H1 (cell line): ENCODE measurements at regions not wholly inside any gene's neighbourhood (a gene's known extent, or its start where the extent isn't known, plus 50 kb on each side); places are given as distances from the start of the nearest gene placed in this dataset.

Experiments
- CTCF ChIA-PET: fragments of 300-600 bp; sonication (Branson Sonifier 250); formaldehyde crosslinking; loops from one replicate; lab custom pipeline; 2021; ENCODE audit not compliant: partially characterized antibody; lab: Charles Lee
- POLR2A ChIA-PET: fragments of 300-600 bp; sonication (Branson Sonifier 250); formaldehyde crosslinking; loops from one replicate; lab custom pipeline; 2021; ENCODE audit warnings: inconsistent platforms; ENCODE audit not compliant: partially characterized antibody; lab: Charles Lee
- DNase-seq, 2 experiments: peaks; one replicate each; pipeline versions ENCODE4 v3.0.0 to v3.0.0-alpha.2; 2010 to 2022; ENCODE audit warnings: low spot score in 2 of 2, low read depth in 1 of 2, mixed read lengths in 1 of 2
- FAIRE-seq: peaks from 2 replicates; lab custom pipeline; 2011; peaks lifted over from hg19 to GRCh38; lab: Jason Lieb, UNC
- H2AFZ ChIP-seq: 2 replicates; pipeline ENCODE4 v1.8.1; 2012; ENCODE audit warnings: low read length, inconsistent platforms
- H2AK5ac ChIP-seq: 2 replicates; pipeline ENCODE4 v1.6.1; 2013; ENCODE audit warnings: low read depth, low read length
- H2BK120ac ChIP-seq: replicated peaks from 2 replicates; pipeline ENCODE3; 2013; ENCODE audit warnings: low read depth, low read length, inconsistent platforms
- H2BK12ac ChIP-seq: 2 replicates; pipeline ENCODE4 v1.6.1; 2013; ENCODE audit warnings: low read depth, low read length
- H2BK15ac ChIP-seq: 2 replicates; pipeline ENCODE4 v1.6.1; 2013; ENCODE audit warnings: low read length
- H2BK20ac ChIP-seq: 2 replicates; pipeline ENCODE4 v1.6.1; 2013; ENCODE audit warnings: low read length
- H2BK5ac ChIP-seq: 2 replicates; pipeline ENCODE4 v1.6.1; 2013; ENCODE audit warnings: low read depth, low read length
- H3K14ac ChIP-seq: 2 replicates; pipeline ENCODE4 v1.6.1; 2013; ENCODE audit warnings: inconsistent platforms; ENCODE audit not compliant: insufficient read length
- H3K18ac ChIP-seq: 2 replicates; pipeline ENCODE4 v1.6.1; 2013; ENCODE audit warnings: low read length; ENCODE audit errors: extremely low read depth
- H3K23ac ChIP-seq: 2 replicates; pipeline ENCODE4 v1.6.1; 2013; ENCODE audit warnings: inconsistent platforms; ENCODE audit not compliant: insufficient read length
- H3K23me2 ChIP-seq: 2 replicates; pipeline ENCODE4 v1.6.1; 2013; ENCODE audit warnings: low read depth, low read length
- H3K27ac ChIP-seq: 2 replicates; pipeline ENCODE4 v1.6.1; 2011; ENCODE audit warnings: low read depth, low read length, inconsistent platforms
- H3K27me3 ChIP-seq, 4 experiments: replicated peaks in 1 of 4; 1 replicate in 1 of 4; 2 replicates in 3 of 4; pipeline versions ENCODE4 v1.6.1 to v1.8.1; 2011 to 2013; ENCODE audit warnings: low read length in 3 of 4, mild to moderate bottlenecking in 3 of 4, inconsistent platforms in 2 of 4, mixed read lengths in 2 of 4, moderate library complexity in 1 of 4; ENCODE audit not compliant: control insufficient read depth in 3 of 4, insufficient read depth in 3 of 4; ENCODE audit errors: extremely low read depth in 1 of 4
- H3K36me3 ChIP-seq, 4 experiments: 2 replicates each; pipeline versions ENCODE4 v1.6.1 to v1.8.1; 2011 to 2013; ENCODE audit warnings: mild to moderate bottlenecking in 4 of 4, low read length in 3 of 4, moderate library complexity in 2 of 4, control low read depth in 1 of 4, inconsistent platforms in 1 of 4; ENCODE audit not compliant: insufficient read depth in 4 of 4, control insufficient read depth in 2 of 4
- H3K4ac ChIP-seq: replicated peaks from 2 replicates; pipeline ENCODE3; 2013; ENCODE audit warnings: low read length, low read depth, mixed read lengths, inconsistent platforms; ENCODE audit not compliant: insufficient read length
- H3K4me1 ChIP-seq, 4 experiments: replicated peaks in 1 of 4; 1 replicate in 1 of 4; 2 replicates in 3 of 4; pipeline versions ENCODE4 v1.6.1 to v1.8.1; 2011 to 2013; ENCODE audit warnings: low read length in 3 of 4, inconsistent platforms in 2 of 4, mixed read lengths in 1 of 4; ENCODE audit not compliant: insufficient read depth in 4 of 4, control insufficient read depth in 3 of 4
- H3K4me2 ChIP-seq, 2 experiments: 2 replicates each; pipeline versions ENCODE4 v1.6.1 to v1.8.1; 2011 to 2013; ENCODE audit warnings: low read depth in 2 of 2, low read length in 2 of 2, control low read depth in 1 of 2, inconsistent platforms in 1 of 2, mild to moderate bottlenecking in 1 of 2; ENCODE audit not compliant: insufficient read depth in 1 of 2
- H3K4me3 ChIP-seq, 4 experiments: fragments of 200-600, 300-600 bp in 1 of 4; sonication (generic), shearing (Covaris generic), sonication (Bioruptor Twin) in 1 of 4; 2 replicates each; pipeline versions ENCODE4 v1.5.1 to v1.8.1; 2011 to 2016; ENCODE audit warnings: low read length in 4 of 4, low read depth in 3 of 4, control low read depth in 2 of 4, inconsistent platforms in 2 of 4, mild to moderate bottlenecking in 2 of 4, mixed read lengths in 1 of 4, moderate library complexity in 1 of 4; ENCODE audit not compliant: insufficient read depth in 2 of 4; ENCODE audit errors: extremely low read depth in 1 of 4
- H3K56ac ChIP-seq: replicated peaks from 2 replicates; pipeline ENCODE3; 2013; ENCODE audit warnings: low read depth, mild to moderate bottlenecking, mixed read lengths, low read length, inconsistent platforms; ENCODE audit not compliant: insufficient read length
- H3K79me1 ChIP-seq: 2 replicates; pipeline ENCODE4 v1.6.1; 2013; ENCODE audit warnings: low read depth, low read length, control low read depth
- H3K79me2 ChIP-seq, 2 experiments: 2 replicates each; pipeline versions ENCODE4 v1.6.1 to v1.8.1; 2012 to 2013; ENCODE audit warnings: low read length in 2 of 2, mild to moderate bottlenecking in 2 of 2, inconsistent platforms in 1 of 2; ENCODE audit not compliant: insufficient read depth in 2 of 2, control insufficient read depth in 1 of 2
- H3K9ac ChIP-seq, 4 experiments: replicated peaks in 1 of 4; 1 replicate in 1 of 4; 2 replicates in 3 of 4; pipeline versions ENCODE4 v1.6.1 to v1.8.1; 2011 to 2013; ENCODE audit warnings: low read depth in 3 of 4, low read length in 3 of 4, control low read depth in 2 of 4, mild to moderate bottlenecking in 2 of 4, moderate library complexity in 2 of 4, inconsistent platforms in 1 of 4; ENCODE audit errors: extremely low read depth in 1 of 4
- H3K9me3 ChIP-seq, 2 experiments: 2 replicates each; pipeline versions ENCODE4 v1.6.1 to v1.8.1; 2012 to 2013; ENCODE audit warnings: mild to moderate bottlenecking in 2 of 2, moderate library complexity in 2 of 2, control low read depth in 1 of 2, inconsistent platforms in 1 of 2, low read depth in 1 of 2, low read length in 1 of 2, mixed read lengths in 1 of 2; ENCODE audit not compliant: insufficient read depth in 2 of 2
- H4K20me1 ChIP-seq, 2 experiments: replicated peaks in 1 of 2; 2 replicates each; pipeline versions ENCODE3 to v1.8.1; 2011 to 2013; ENCODE audit warnings: inconsistent platforms in 2 of 2, low read length in 2 of 2, mild to moderate bottlenecking in 1 of 2; ENCODE audit not compliant: insufficient read depth in 2 of 2, control insufficient read depth in 1 of 2
- H4K5ac ChIP-seq: 2 replicates; pipeline ENCODE4 v1.6.1; 2013; ENCODE audit warnings: low read length, low read depth, mixed read lengths, inconsistent platforms; ENCODE audit not compliant: insufficient read length
- H4K8ac ChIP-seq: 2 replicates; pipeline ENCODE4 v1.8.0; 2013; ENCODE audit warnings: mild to moderate bottlenecking, moderate library complexity, low read length, inconsistent platforms; ENCODE audit not compliant: insufficient read depth; ENCODE audit errors: extremely low read depth
- H4K91ac ChIP-seq: replicated peaks from 2 replicates; pipeline ENCODE3; 2013; ENCODE audit warnings: low read length, mixed read lengths, inconsistent platforms; ENCODE audit not compliant: insufficient read length
- CHD2 ChIP-seq: IDR thresholded peaks from 2 replicates; pipeline ENCODE4 v1.6.1; 2012; ENCODE audit warnings: low read length, improper control_type of control experiment
- EGR1 ChIP-seq: IDR thresholded peaks from 2 replicates; pipeline ENCODE4 v1.6.1; 2011; ENCODE audit warnings: low read depth, low read length, borderline replicate concordance
- JUN ChIP-seq: IDR thresholded peaks from 2 replicates; pipeline ENCODE4 v1.6.1; 2011; ENCODE audit warnings: low read depth, mild to moderate bottlenecking, improper control_type of control experiment, low read length
- JUND ChIP-seq: IDR thresholded peaks from 2 replicates; pipeline ENCODE4 v1.6.1; 2011; ENCODE audit warnings: mild to moderate bottlenecking, improper control_type of control experiment, low read length
- KDM1A ChIP-seq: fragments of 200-600, 300-600 bp; sonication (generic); IDR thresholded peaks from 2 replicates; pipeline ENCODE4 v1.7.1; 2016; ENCODE audit warnings: mild to moderate bottlenecking, low read length, borderline replicate concordance
- POU5F1 ChIP-seq: IDR thresholded peaks from 2 replicates; pipeline ENCODE4 v1.6.1; 2011; ENCODE audit warnings: low read depth, mild to moderate bottlenecking, low read length, moderate library complexity
- RAD21 ChIP-seq, 2 experiments: IDR thresholded peaks in 1 of 2; conservative IDR thresholded peaks in 1 of 2; 2 replicates each; pipeline ENCODE4 v1.6.1; 2011; ENCODE audit warnings: low read depth in 2 of 2, low read length in 2 of 2, improper control_type of control experiment in 1 of 2, inconsistent platforms in 1 of 2, mild to moderate bottlenecking in 1 of 2, moderate library complexity in 1 of 2
- RXRA ChIP-seq: IDR thresholded peaks from 2 replicates; pipeline ENCODE4 v1.6.1; 2011; ENCODE audit warnings: low read depth, mild to moderate bottlenecking, low read length, moderate library complexity; ENCODE audit not compliant: insufficient read depth
- SIN3A ChIP-seq, 2 experiments: IDR thresholded peaks in 1 of 2; conservative IDR thresholded peaks in 1 of 2; 2 replicates each; pipeline ENCODE4 v1.6.1; 2011 to 2012; ENCODE audit warnings: low read length in 2 of 2, improper control_type of control experiment in 1 of 2, low read depth in 1 of 2, mild to moderate bottlenecking in 1 of 2
- TCF12 ChIP-seq: IDR thresholded peaks from 2 replicates; pipeline ENCODE4 v1.6.1; 2011; ENCODE audit warnings: low read depth, mild to moderate bottlenecking, low read length
- WGBS, 2 experiments: shearing (Covaris generic) in 1 of 2; methylation state at CpG; one replicate each; pipeline versions ENCODE4 v1.1.6 to v1.1.7; 2013 to 2015; ENCODE audit warnings: low lambda C conversion rate in 2 of 2, mixed read lengths in 2 of 2, inconsistent platforms in 1 of 2, low coverage in 1 of 2, missing lambda C conversion rate in 1 of 2; ENCODE audit not compliant: insufficient replicate concordance in 2 of 2, insufficient coverage in 1 of 2, insufficient read length in 1 of 2; ENCODE audit errors: extremely low coverage in 1 of 2, missing lambda C conversion rate in 1 of 2; 5-methylcytosine and 5-hydroxymethylcytosine counted together
- TF ChIP-seq, protein P1 (sequence below), 3 experiments: IDR thresholded peaks; 1 replicate in 2 of 3; 2 replicates in 1 of 3; pipeline versions ENCODE4 v1.5.1 to v1.6.1; 2011; ENCODE audit warnings: low read length in 3 of 3, mild to moderate bottlenecking in 3 of 3, inconsistent platforms in 2 of 3, low read depth in 1 of 3, moderate library complexity in 1 of 3; ENCODE audit not compliant: insufficient read depth in 1 of 3; ENCODE audit errors: control extremely low read depth in 1 of 3

DNA sequence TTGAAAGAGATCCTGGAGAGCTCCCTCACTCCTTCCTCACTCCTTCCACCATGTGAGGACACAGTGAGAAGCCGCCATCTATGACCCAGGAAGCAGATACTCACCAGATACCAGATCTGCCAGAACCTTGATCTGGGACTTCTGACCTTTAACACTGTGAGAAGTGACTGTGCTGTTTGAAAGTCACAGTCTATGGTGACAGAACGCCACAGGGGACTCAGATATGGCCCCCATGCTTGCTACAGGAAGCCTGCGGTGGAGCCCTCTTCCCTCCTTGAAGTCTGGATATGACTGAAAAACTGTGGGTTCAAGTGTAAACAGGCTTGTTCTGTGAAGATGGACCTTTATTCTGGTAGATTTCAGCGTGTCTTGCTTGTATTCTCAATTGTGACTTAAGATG is 297.8 kb downstream of the KLF6 start:
- no peaks in the 10 kb centered on the region for H3K79me1 ChIP-seq
- H2AFZ ChIP-seq = no peak overlapping the region
- no peaks in the 10 kb centered on the region; a peak in 1 of 4 replicates for H3K9me3 ChIP-seq
- H3K18ac ChIP-seq = no peak overlapping the region
- no peak overlapping the region for H3K9ac ChIP-seq
- peaks cover 0 to 2% (median under 1%) of the 10 kb centered on the region in 4 experiments; a peak in 2 of 7 replicates for H3K4me1 ChIP-seq
- H3K27ac ChIP-seq = 0 out of 2 replicates have a peak overlapping the region, but pooled peaks have one; percentile 42
- H3K14ac ChIP-seq = no peak overlapping the region
- H3K23ac ChIP-seq = no peak overlapping the region
- H4K20me1 ChIP-seq = no peaks in the 10 kb centered on the region
- no peak overlapping the region; the same call in 1 of the 2 replicates for H2AK5ac ChIP-seq
- no peak overlapping the region for H2BK120ac ChIP-seq
- H2BK20ac ChIP-seq = no peak overlapping the region
- no peak overlapping the region for H3K4me3 ChIP-seq
- POLR2A ChIA-PET = interaction anchor here (0.9 kb wide), 1 partner anchor 9 kb away, joined by 3 read pairs; no protein-coding TSS in a partner anchor
- H4K8ac ChIP-seq = no peak overlapping the region
- no peaks in the 10 kb centered on the region for H3K23me2 ChIP-seq
- H3K4ac ChIP-seq = peak overlapping the region; percentile 69
- no peaks in the 10 kb centered on the region; a peak in 1 of 8 replicates for H3K36me3 ChIP-seq
- no peak overlapping the region for H2BK15ac ChIP-seq
- 0 out of 2 replicates have a peak overlapping the region, but pooled peaks have one; percentile 20 for H2BK12ac ChIP-seq
- no peaks in the 10 kb centered on the region for H3K79me2 ChIP-seq
- H3K56ac ChIP-seq = no peak overlapping the region
- no peaks in the 10 kb centered on the region for H3K27me3 ChIP-seq
- H2BK5ac ChIP-seq = no peak overlapping the region
- H3K4me2 ChIP-seq = no peak overlapping the region
- WGBS, 2 experiments = 74% methylated on average over 4 of the region's 4 CpGs; no CpG with 5 or more reads in 1 of the 2 experiments
- FAIRE-seq = no peak
- CTCF ChIA-PET = interaction anchor here (1.1 to 1.2 kb wide), 2 partner anchors 11 to 247 kb away, joined by 3 read pairs; no protein-coding TSS in a partner anchor
- H4K91ac ChIP-seq = no peak overlapping the region
- H4K5ac ChIP-seq = no peak overlapping the region
- DNase-seq = no peak
- TF ChIP-seq SIN3A (conservative IDR thresholded peaks at IDR 0.05 in 1 of 2, IDR thresholded peaks at IDR 0.05 in 1 of 2; ENCODE audit: low read depth in 1 of 2, low read length in 2 of 2) = no peak
- TF ChIP-seq EGR1 = no peak
- no peak for TF ChIP-seq KDM1A
- no peak for TF ChIP-seq JUND
- TF ChIP-seq, protein P1, sequence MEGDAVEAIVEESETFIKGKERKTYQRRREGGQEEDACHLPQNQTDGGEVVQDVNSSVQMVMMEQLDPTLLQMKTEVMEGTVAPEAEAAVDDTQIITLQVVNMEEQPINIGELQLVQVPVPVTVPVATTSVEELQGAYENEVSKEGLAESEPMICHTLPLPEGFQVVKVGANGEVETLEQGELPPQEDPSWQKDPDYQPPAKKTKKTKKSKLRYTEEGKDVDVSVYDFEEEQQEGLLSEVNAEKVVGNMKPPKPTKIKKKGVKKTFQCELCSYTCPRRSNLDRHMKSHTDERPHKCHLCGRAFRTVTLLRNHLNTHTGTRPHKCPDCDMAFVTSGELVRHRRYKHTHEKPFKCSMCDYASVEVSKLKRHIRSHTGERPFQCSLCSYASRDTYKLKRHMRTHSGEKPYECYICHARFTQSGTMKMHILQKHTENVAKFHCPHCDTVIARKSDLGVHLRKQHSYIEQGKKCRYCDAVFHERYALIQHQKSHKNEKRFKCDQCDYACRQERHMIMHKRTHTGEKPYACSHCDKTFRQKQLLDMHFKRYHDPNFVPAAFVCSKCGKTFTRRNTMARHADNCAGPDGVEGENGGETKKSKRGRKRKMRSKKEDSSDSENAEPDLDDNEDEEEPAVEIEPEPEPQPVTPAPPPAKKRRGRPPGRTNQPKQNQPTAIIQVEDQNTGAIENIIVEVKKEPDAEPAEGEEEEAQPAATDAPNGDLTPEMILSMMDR (IDR thresholded peaks at IDR 0.05; ENCODE audit: control extremely low read depth in 1 of 3, insufficient read depth in 1 of 3, low read depth in 1 of 3, low read length in 3 of 3) = no peak
- TF ChIP-seq JUN = no peak
- TF ChIP-seq POU5F1 = no peak
- no peak for TF ChIP-seq TCF12
- no peak for TF ChIP-seq CHD2
- TF ChIP-seq RAD21 (IDR thresholded peaks at IDR 0.05 in 1 of 2, conservative IDR thresholded peaks at IDR 0.05 in 1 of 2; ENCODE audit: low read depth in 2 of 2, low read length in 2 of 2) = no peak
- no peak for TF ChIP-seq RXRA
